CD4-positive, CD25-positive, alpha-beta regulatory T cell (primary cell): ENCODE measurements at regions not wholly inside any gene's neighbourhood (a gene's known extent, or its start where the extent isn't known, plus 50 kb on each side); places are given as distances from the start of the nearest gene placed in this dataset.
"Not testable (repeated sequence)": the region's sequence is repeated elsewhere in the genome, so short reads cannot be mapped to it uniquely, and the experiment has no call there.

Experiments
- ATAC-seq, 2 donors: fragments of 150-1000 bp; cut with Tn5 transposase; one replicate each; pipeline ENCODE4 v1.10.0; 2021; ENCODE audit warnings: low read depth in 2 of 2, moderate number of reproducible peaks in 2 of 2, moderate library complexity in 1 of 2
- DNase-seq, 3 donors: peaks; one replicate each; pipeline versions ENCODE4 v3.0.0 to v3.0.0-alpha.2; 2012 to 2022; ENCODE audit warnings: mixed read lengths in 1 of 3
- H3K27ac ChIP-seq: one replicate; pipeline ENCODE4 v1.7.0; 2013; ENCODE audit warnings: mild to moderate bottlenecking, low read length; ENCODE audit not compliant: insufficient read depth, poor library complexity, severe bottlenecking
- H3K27me3 ChIP-seq: one replicate; pipeline ENCODE4 v1.7.0; 2013; ENCODE audit warnings: low read length; ENCODE audit not compliant: control insufficient read depth, insufficient read depth
- H3K36me3 ChIP-seq: one replicate; pipeline ENCODE4 v1.7.0; 2013; ENCODE audit warnings: mild to moderate bottlenecking, low read length, moderate library complexity; ENCODE audit not compliant: control insufficient read depth, insufficient read depth
- H3K4me1 ChIP-seq: 2 replicates; pipeline ENCODE4 v1.7.0; 2013; ENCODE audit warnings: mild to moderate bottlenecking, low read length; ENCODE audit not compliant: insufficient read depth, control insufficient read depth, poor library complexity, severe bottlenecking
- H3K4me3 ChIP-seq: one replicate; pipeline ENCODE4 v1.7.0; 2013; ENCODE audit warnings: low read depth, mild to moderate bottlenecking, low read length, moderate library complexity
- H3K9me3 ChIP-seq, 2 experiments: 1 replicate in 1 of 2; 2 replicates in 1 of 2; pipeline ENCODE4 v1.7.0; 2013; ENCODE audit warnings: low read length in 2 of 2, mild to moderate bottlenecking in 1 of 2, moderate library complexity in 1 of 2; ENCODE audit not compliant: control insufficient read depth in 2 of 2
- H3K27ac Mint-ChIP-seq, 3 donors: one replicate each; pipeline ENCODE4 v1.8.0; 2020 to 2022; ENCODE audit warnings: mild to moderate bottlenecking in 3 of 3, mixed read lengths in 3 of 3, moderate library complexity in 2 of 3
- H3K27me3 Mint-ChIP-seq: one replicate; pipeline ENCODE4 v1.8.0; 2022; ENCODE audit warnings: mild to moderate bottlenecking, mixed read lengths
- H3K36me3 Mint-ChIP-seq: one replicate; pipeline ENCODE4 v1.8.0; 2020; ENCODE audit warnings: mixed read lengths
- H3K4me1 Mint-ChIP-seq, 4 donors: one replicate each; pipeline ENCODE4 v1.8.0; 2020 to 2022; ENCODE audit warnings: mixed read lengths in 4 of 4, mild to moderate bottlenecking in 1 of 4
- H3K4me3 Mint-ChIP-seq, 4 donors: one replicate each; pipeline ENCODE4 v1.8.0; 2020 to 2022; ENCODE audit warnings: mild to moderate bottlenecking in 4 of 4, mixed read lengths in 4 of 4, moderate library complexity in 3 of 4
- H3K9me3 Mint-ChIP-seq, 7 donors: one replicate each; pipeline ENCODE4 v1.8.0; 2020 to 2022; ENCODE audit warnings: mixed read lengths in 7 of 7, mild to moderate bottlenecking in 3 of 7, moderate library complexity in 2 of 7

GRCh38 chr7:34354899-34355298 is 303.1 kb upstream of the NPSR1 start:
- no peak overlapping the region for H3K4me3 ChIP-seq
- H3K36me3 ChIP-seq, result no peaks in the 10 kb centered on the region
- no peaks in the 10 kb centered on the region for H3K9me3 ChIP-seq
- Mint-ChIP-seq H3K36me3 (no peaks in the 10 kb centered on the region), H3K9me3 (peaks cover 0 to 12% (median 0%) of the 10 kb centered on the region in 7 donors), H3K27ac (no peak overlapping the region), H3K4me3 (no peak overlapping the region), H3K27me3 (no peaks in the 10 kb centered on the region), H3K4me1 (no peaks in the 10 kb centered on the region)
- no peaks in the 10 kb centered on the region for H3K27me3 ChIP-seq
- ATAC-seq (no peak), DNase-seq (no peak)
- no peak overlapping the region for H3K27ac ChIP-seq
- H3K4me1 ChIP-seq, result no peaks in the 10 kb centered on the region

GRCh38 chr7:34357068-34357467 is 300.9 kb upstream of the NPSR1 start:
- no peak for DNase-seq
- Mint-ChIP-seq H3K9me3 (peaks cover 0 to 12% (median 0%) of the 10 kb centered on the region in 7 donors), H3K27me3 (no peaks in the 10 kb centered on the region), H3K4me1 (no peaks in the 10 kb centered on the region), H3K27ac (peak overlapping the region in 1 of 3 donors; percentile 52), H3K36me3 (no peaks in the 10 kb centered on the region), H3K4me3 (no peak overlapping the region)
- ATAC-seq, result no peak
- H3K27ac ChIP-seq, result no peak overlapping the region
- H3K4me3 ChIP-seq, result no peak overlapping the region
- H3K4me1 ChIP-seq, result no peaks in the 10 kb centered on the region
- no peaks in the 10 kb centered on the region for H3K27me3 ChIP-seq
- H3K36me3 ChIP-seq, result no peaks in the 10 kb centered on the region
- H3K9me3 ChIP-seq, result no peaks in the 10 kb centered on the region

GRCh38 chr7:34357946-34358345 is 300.1 kb upstream of the NPSR1 start:
- H3K27ac Mint-ChIP-seq, result no peak overlapping the region
- no peaks in the 10 kb centered on the region for H3K4me1 Mint-ChIP-seq
- DNase-seq, result no peak
- no peaks in the 10 kb centered on the region for H3K9me3 ChIP-seq
- no peaks in the 10 kb centered on the region for H3K36me3 ChIP-seq
- no peak overlapping the region for H3K27ac ChIP-seq
- H3K4me3 Mint-ChIP-seq, result no peak overlapping the region
- no peak for ATAC-seq
- no peaks in the 10 kb centered on the region for H3K27me3 ChIP-seq
- peaks cover 0 to 12% (median 0%) of the 10 kb centered on the region in 7 donors for H3K9me3 Mint-ChIP-seq
- H3K27me3 Mint-ChIP-seq, result no peaks in the 10 kb centered on the region
- H3K36me3 Mint-ChIP-seq, result no peaks in the 10 kb centered on the region
- no peak overlapping the region for H3K4me3 ChIP-seq
- H3K4me1 ChIP-seq, result no peaks in the 10 kb centered on the region

GRCh38 chr7:34358578-34358977 is 299.4 kb upstream of the NPSR1 start:
- not testable (repeated sequence) for ATAC-seq, H3K9me3 ChIP-seq, H3K27me3 ChIP-seq, H3K4me1 ChIP-seq, H3K27ac ChIP-seq, H3K27ac Mint-ChIP-seq, DNase-seq, H3K4me3 Mint-ChIP-seq, H3K4me3 ChIP-seq, H3K27me3 Mint-ChIP-seq, H3K36me3 Mint-ChIP-seq, H3K4me1 Mint-ChIP-seq, H3K36me3 ChIP-seq
- H3K9me3 Mint-ChIP-seq, result peaks cover 0 to 12% (median under 1%) of the 10 kb centered on the region in 7 donors

GRCh38 chr7:34361663-34362250 is 296.3 kb upstream of the NPSR1 start:
- no peak overlapping the region for H3K27ac ChIP-seq
- DNase-seq (no peak), ATAC-seq (no peak)

GRCh38 chr7:34362621-34363020 is 295.4 kb upstream of the NPSR1 start:
- ATAC-seq, result no peak

More at GRCh38 chr7:34361663-34362250, 296.3 kb upstream of the NPSR1 start:
- H3K9me3 ChIP-seq, result no peaks in the 10 kb centered on the region
- Mint-ChIP-seq H3K4me3 (no peak overlapping the region), H3K27ac (no peak overlapping the region), H3K36me3 (no peaks in the 10 kb centered on the region), H3K4me1 (no peaks in the 10 kb centered on the region), H3K27me3 (no peaks in the 10 kb centered on the region), H3K9me3 (peaks cover 0 to 10% (median 2%) of the 10 kb centered on the region in 7 donors)
- H3K27me3 ChIP-seq, result no peaks in the 10 kb centered on the region
- H3K4me1 ChIP-seq, result no peaks in the 10 kb centered on the region
- no peaks in the 10 kb centered on the region for H3K36me3 ChIP-seq
- H3K4me3 ChIP-seq, result no peak overlapping the region

GRCh38 chr7:34364130-34364529 is 293.9 kb upstream of the NPSR1 start:
- Mint-ChIP-seq H3K27ac (no peak overlapping the region), H3K27me3 (no peaks in the 10 kb centered on the region), H3K9me3 (peaks cover 0 to 5% (median 0%) of the 10 kb centered on the region in 7 donors), H3K4me1 (no peaks in the 10 kb centered on the region), H3K36me3 (no peaks in the 10 kb centered on the region), H3K4me3 (no peak overlapping the region)
- Histone ChIP-seq H3K36me3 (no peaks in the 10 kb centered on the region), H3K4me3 (no peak overlapping the region), H3K27me3 (no peaks in the 10 kb centered on the region), H3K9me3 (no peaks in the 10 kb centered on the region), H3K4me1 (no peaks in the 10 kb centered on the region), H3K27ac (no peak overlapping the region)
- no peak for ATAC-seq
- DNase-seq, result no peak

More at GRCh38 chr7:34362621-34363020, 295.4 kb upstream of the NPSR1 start:
- Mint-ChIP-seq H3K4me3 (no peak overlapping the region), H3K4me1 (no peaks in the 10 kb centered on the region), H3K27ac (no peak overlapping the region), H3K9me3 (peaks cover 0 to 6% (median 2%) of the 10 kb centered on the region in 7 donors), H3K36me3 (no peaks in the 10 kb centered on the region), H3K27me3 (no peaks in the 10 kb centered on the region)
- Histone ChIP-seq H3K4me1 (no peaks in the 10 kb centered on the region), H3K4me3 (no peak overlapping the region), H3K36me3 (no peaks in the 10 kb centered on the region), H3K9me3 (no peaks in the 10 kb centered on the region), H3K27ac (no peak overlapping the region), H3K27me3 (no peaks in the 10 kb centered on the region)
- no peak for DNase-seq

- Histone ChIP-seq H3K36me3 (no peaks in the 10 kb centered on the region), H3K27me3 (no peaks in the 10 kb centered on the region), H3K27ac (no peak overlapping the region), H3K4me1 (no peaks in the 10 kb centered on the region), H3K4me3 (no peak overlapping the region), H3K9me3 (no peaks in the 10 kb centered on the region)
- no peaks in the 10 kb centered on the region for H3K4me1 Mint-ChIP-seq
- ATAC-seq, result no peak
- no peak overlapping the region for H3K27ac Mint-ChIP-seq
- H3K36me3 Mint-ChIP-seq, result no peaks in the 10 kb centered on the region
- H3K4me3 Mint-ChIP-seq, result no peak overlapping the region
- no peak for DNase-seq
- H3K9me3 Mint-ChIP-seq, result peaks cover 0 to 5% (median 2%) of the 10 kb centered on the region in 7 donors
- H3K27me3 Mint-ChIP-seq, result no peaks in the 10 kb centered on the region
Measured at GRCh38 chr7:34365011-34365410, 293.0 kb upstream of the NPSR1 start.
